OCI-LY7 (cell line): ENCODE measurements at regions not wholly inside any gene's neighbourhood (a gene's known extent, or its start where the extent isn't known, plus 50 kb on each side); places are given as distances from the start of the nearest gene placed in this dataset.
"Not testable (repeated sequence)": the region's sequence is repeated elsewhere in the genome, so short reads cannot be mapped to it uniquely, and the experiment has no call there.

Experiments used
- BruUV-seq: library from RNA; stranded (reverse); fragments of 400-500 nt; replicated peaks from 2 replicates; lab custom pipeline; 2021; lab: Mats Ljungman, UMichigan
- CTCF ChIA-PET: fragments of 300-600 bp; sonication (Branson Sonifier 250); formaldehyde crosslinking; loops from one replicate; lab custom pipeline; 2022; ENCODE audit warnings: antibody characterized with exemption; ENCODE audit not compliant: unreplicated experiment; lab: Charles Lee
- POLR2A ChIA-PET: fragments of 300-600 bp; sonication (Branson Sonifier 250); formaldehyde crosslinking; loops from one replicate; lab custom pipeline; 2022; ENCODE audit warnings: antibody characterized with exemption; lab: Charles Lee
- DNase-seq: peaks from one replicate; pipeline ENCODE4 v3.0.0-alpha.2; 2015; ENCODE audit warnings: low spot score
- H2AFZ ChIP-seq: fragments of 200-600 bp; sonication (generic), shearing (Covaris generic); 2 replicates; pipeline ENCODE4 v1.6.1; 2014; ENCODE audit warnings: mild to moderate bottlenecking, antibody characterized with exemption, low read length, moderate library complexity
- H3K27ac ChIP-seq: fragments of 200-600 bp; sonication (generic); 2 replicates; pipeline ENCODE4 v1.5.1; 2014; ENCODE audit warnings: mixed run types, low read depth, mild to moderate bottlenecking, moderate library complexity, low read length, inconsistent platforms; ENCODE audit not compliant: poor library complexity, severe bottlenecking
- H3K36me3 ChIP-seq: fragments of 200-600 bp; sonication (generic); 2 replicates; pipeline ENCODE4 v1.6.1; 2014; ENCODE audit warnings: mild to moderate bottlenecking, antibody characterized with exemption, low read length, moderate library complexity, mixed read lengths; ENCODE audit not compliant: insufficient read depth
- H3K4me1 ChIP-seq: fragments of 200-600 bp; sonication (generic); 2 replicates; pipeline ENCODE4 v1.5.1; 2014; ENCODE audit warnings: mild to moderate bottlenecking, low read length; ENCODE audit not compliant: insufficient read depth, poor library complexity, severe bottlenecking
- H3K4me2 ChIP-seq: fragments of 200-600 bp; sonication (generic); 2 replicates; pipeline ENCODE4 v1.6.1; 2014; ENCODE audit warnings: mild to moderate bottlenecking, low read length
- H3K4me3 ChIP-seq: fragments of 200-600 bp; sonication (generic); 2 replicates; pipeline ENCODE4 v1.5.1; 2014; ENCODE audit warnings: mild to moderate bottlenecking, low read depth, low read length; ENCODE audit not compliant: poor library complexity, severe bottlenecking
- H3K79me2 ChIP-seq: fragments of 200-600 bp; sonication (generic); 2 replicates; pipeline ENCODE4 v1.6.1; 2016; ENCODE audit warnings: low read depth, mild to moderate bottlenecking, low read length, moderate library complexity, mixed read lengths; ENCODE audit not compliant: insufficient read depth
- H3K9me2 ChIP-seq: fragments of 200-600 bp; sonication (generic); 2 replicates; pipeline ENCODE4 v1.6.1; 2016; ENCODE audit warnings: mild to moderate bottlenecking, low read length, mixed read lengths; ENCODE audit not compliant: insufficient read depth
- H3K9me3 ChIP-seq: fragments of 200-600 bp; sonication (generic); 2 replicates; pipeline ENCODE4 v1.6.1; 2014; ENCODE audit warnings: mild to moderate bottlenecking, mixed run types, low read length, mixed read lengths
- H4K20me1 ChIP-seq: fragments of 200-600 bp; sonication (generic); 2 replicates; pipeline ENCODE4 v1.6.1; 2014; ENCODE audit warnings: mild to moderate bottlenecking, antibody characterized with exemption, low read length, moderate library complexity, mixed read lengths; ENCODE audit not compliant: insufficient read depth
- CTCF ChIP-seq: fragments of 200-600 bp; sonication (generic); conservative IDR thresholded peaks from 2 replicates; pipeline ENCODE4 v1.5.1; 2014; ENCODE audit warnings: mild to moderate bottlenecking, antibody characterized with exemption, low read length, moderate library complexity, mixed read lengths
- EZH2phosphoT487 ChIP-seq: fragments of 200-600 bp; sonication (generic); IDR thresholded peaks from 2 replicates; pipeline ENCODE4 v1.6.1; 2018; ENCODE audit warnings: low read depth, borderline replicate concordance, mild to moderate bottlenecking, mixed run types, antibody characterized with exemption, low read length, moderate library complexity, mixed read lengths
- intact Hi-C: fragments of 100-400 bp; cut with micrococcal nuclease; formaldehyde crosslinking; loops from one replicate; pipeline ENCODE4 v1.10.0; 2022; ENCODE audit not compliant: unreplicated experiment

- intact Hi-C loops = no loop called here
- Histone ChIP-seq H4K20me1 (no peaks in the 10 kb centered on the region), H3K9me2 (no peaks in the 10 kb centered on the region), H3K4me1 (no peaks in the 10 kb centered on the region), H3K9me3 (no peaks in the 10 kb centered on the region), H3K27ac (no peak overlapping the region), H3K36me3 (no peaks in the 10 kb centered on the region), H3K79me2 (no peaks in the 10 kb centered on the region), H3K4me3 (no peak overlapping the region), H2AFZ (no peak overlapping the region), H3K4me2 (no peak overlapping the region)
- no peak for DNase-seq
- TF ChIP-seq CTCF (no peak), EZH2phosphoT487 (no peak)
- no TSS peak for BruUV-seq
- POLR2A ChIA-PET = no interaction called here
- CTCF ChIA-PET = no interaction called here
Measured at GRCh38 chr4:189600264-189600663, 340.4 kb upstream of the FRG1 start.

- no peak for TF ChIP-seq EZH2phosphoT487
- no peak for TF ChIP-seq CTCF
- no peaks in the 10 kb centered on the region for H4K20me1 ChIP-seq
- H3K9me3 ChIP-seq = no peaks in the 10 kb centered on the region
- H3K27ac ChIP-seq = no peak overlapping the region
- BruUV-seq = no TSS peak
- intact Hi-C loops = no loop called here
- no peaks in the 10 kb centered on the region for H3K36me3 ChIP-seq
- DNase-seq = no peak
- ChIA-PET POLR2A (no interaction called here), CTCF (no interaction called here)
- H3K79me2 ChIP-seq = no peaks in the 10 kb centered on the region
- H3K4me1 ChIP-seq = no peaks in the 10 kb centered on the region
- H2AFZ ChIP-seq = no peak overlapping the region
- no peaks in the 10 kb centered on the region for H3K9me2 ChIP-seq
- no peak overlapping the region for H3K4me2 ChIP-seq
- H3K4me3 ChIP-seq = no peak overlapping the region
Measured at GRCh38 chr4:189600718-189601435, 339.8 kb upstream of the FRG1 start.

GRCh38 chr4:189602827-189603226, 337.8 kb upstream of the FRG1 start:
- DNase-seq, H2AFZ ChIP-seq, H3K79me2 ChIP-seq, H3K4me1 ChIP-seq, intact Hi-C loops, H3K9me3 ChIP-seq, POLR2A ChIA-PET, H3K4me3 ChIP-seq, H3K4me2 ChIP-seq, BruUV-seq, H3K27ac ChIP-seq, H4K20me1 ChIP-seq, H3K9me2 ChIP-seq, H3K36me3 ChIP-seq, CTCF ChIA-PET: not testable (repeated sequence)

GRCh38 chr4:189610571-189610970, 330.1 kb upstream of the FRG1 start:
- H3K4me1 ChIP-seq, POLR2A ChIA-PET, H3K4me3 ChIP-seq, H3K9me2 ChIP-seq, BruUV-seq, H3K36me3 ChIP-seq, DNase-seq, H4K20me1 ChIP-seq, CTCF ChIA-PET, H3K79me2 ChIP-seq, H3K27ac ChIP-seq, intact Hi-C loops, H3K9me3 ChIP-seq, H3K4me2 ChIP-seq, H2AFZ ChIP-seq: not testable (repeated sequence)
